ENCODE measurements at regions not wholly inside any gene's neighbourhood (a gene's known extent, or its start where the extent isn't known, plus 50 kb on each side); places are given as distances from the start of the nearest gene placed in this dataset.

- Histone ChIP-seq H3K4me2 (ENCODE audit: low read length) (no peak overlapping the region), H3K79me2 (ENCODE audit: low read length) (no peaks in the 10 kb centered on the region), H3K27me3 (ENCODE audit: low read depth, low read length) (no peaks in the 10 kb centered on the region), H3K4me3 (ENCODE audit: low read length) (no peak overlapping the region), H3K36me3 (replicated peaks; ENCODE audit: low read depth, low read length) (peaks cover 5% of the 10 kb centered on the region), H3K9me3 (ENCODE audit: insufficient read depth, low read length) (0 out of 2 replicates have a peak, but pooled peaks cover 2% of the 10 kb centered on the region), H3K9ac (ENCODE audit: low read length) (no peak overlapping the region), H3K4me1 (ENCODE audit: low read length) (no peaks in the 10 kb centered on the region), H3K27ac (ENCODE audit: low read length) (no peak overlapping the region), H4K20me1 (ENCODE audit: insufficient read depth, low read length) (no peaks in the 10 kb centered on the region), H2AFZ (ENCODE audit: low read depth, low read length) (no peak overlapping the region)
- TF ChIP-seq EZH2phosphoT487 (IDR thresholded peaks at IDR 0.05; ENCODE audit: low read depth), result no peak
Observed at GRCh38 chr9:115517335-115518075, 399.5 kb upstream of the TNC start.

GRCh38 chr9:115520646-115521045 is 402.7 kb upstream of the TNC start:
- Histone ChIP-seq H3K4me1 (ENCODE audit: low read length) (no peaks in the 10 kb centered on the region), H3K27me3 (ENCODE audit: low read depth, low read length) (no peaks in the 10 kb centered on the region), H3K9me3 (ENCODE audit: insufficient read depth, low read length) (0 out of 2 replicates have a peak, but pooled peaks cover 2% of the 10 kb centered on the region), H4K20me1 (ENCODE audit: insufficient read depth, low read length) (no peaks in the 10 kb centered on the region), H3K9ac (ENCODE audit: low read length) (no peak overlapping the region), H3K36me3 (replicated peaks; ENCODE audit: low read depth, low read length) (peaks cover 5% of the 10 kb centered on the region), H3K79me2 (ENCODE audit: low read length) (no peaks in the 10 kb centered on the region), H3K27ac (ENCODE audit: low read length) (no peak overlapping the region), H2AFZ (ENCODE audit: low read depth, low read length) (no peak overlapping the region), H3K4me3 (ENCODE audit: low read length) (no peak overlapping the region), H3K4me2 (ENCODE audit: low read length) (no peak overlapping the region)
- no peak for TF ChIP-seq CTCF (IDR thresholded peaks at IDR 0.05; ENCODE audit: low read depth, low read length)
- no peak for TF ChIP-seq EZH2phosphoT487 (IDR thresholded peaks at IDR 0.05; ENCODE audit: low read depth)

GRCh38 chr9:115522912-115523311 is 405.0 kb upstream of the TNC start:
- no peak for TF ChIP-seq CTCF (IDR thresholded peaks at IDR 0.05; ENCODE audit: low read depth, low read length)
- no peak for TF ChIP-seq EZH2phosphoT487 (IDR thresholded peaks at IDR 0.05; ENCODE audit: low read depth)

GRCh38 chr9:115524453-115525059 is 406.6 kb upstream of the TNC start:
- H3K79me2 ChIP-seq (ENCODE audit: low read length), result no peaks in the 10 kb centered on the region
- 0 out of 2 replicates have a peak, but pooled peaks cover 2% of the 10 kb centered on the region for H3K9me3 ChIP-seq (ENCODE audit: insufficient read depth, low read length)
- no peaks in the 10 kb centered on the region for H3K4me1 ChIP-seq (ENCODE audit: low read length)
- H3K9ac ChIP-seq (ENCODE audit: low read length), result no peak overlapping the region
- no peaks in the 10 kb centered on the region for H3K27me3 ChIP-seq (ENCODE audit: low read depth, low read length)
- no peak overlapping the region for H3K4me3 ChIP-seq (ENCODE audit: low read length)
- TF ChIP-seq CTCF (IDR thresholded peaks at IDR 0.05; ENCODE audit: low read depth, low read length), result peak; percentile 81
- TF ChIP-seq EZH2phosphoT487 (IDR thresholded peaks at IDR 0.05; ENCODE audit: low read depth), result no peak
- H2AFZ ChIP-seq (ENCODE audit: low read depth, low read length), result no peak overlapping the region
- H3K36me3 ChIP-seq (replicated peaks; ENCODE audit: low read depth, low read length), result peaks cover 5% of the 10 kb centered on the region
- no peaks in the 10 kb centered on the region for H4K20me1 ChIP-seq (ENCODE audit: insufficient read depth, low read length)
- no peak overlapping the region for H3K27ac ChIP-seq (ENCODE audit: low read length)
- H3K4me2 ChIP-seq (ENCODE audit: low read length), result no peak overlapping the region

More at GRCh38 chr9:115522912-115523311, 405.0 kb upstream of the TNC start:
- H3K27me3 ChIP-seq (ENCODE audit: low read depth, low read length), result no peaks in the 10 kb centered on the region
- H3K9ac ChIP-seq (ENCODE audit: low read length), result no peak overlapping the region
- H3K4me1 ChIP-seq (ENCODE audit: low read length), result no peaks in the 10 kb centered on the region
- H3K4me2 ChIP-seq (ENCODE audit: low read length), result no peak overlapping the region
- H3K4me3 ChIP-seq (ENCODE audit: low read length), result no peak overlapping the region
- H3K79me2 ChIP-seq (ENCODE audit: low read length), result no peaks in the 10 kb centered on the region
- H3K9me3 ChIP-seq (ENCODE audit: insufficient read depth, low read length), result 0 out of 2 replicates have a peak, but pooled peaks cover 2% of the 10 kb centered on the region
- no peaks in the 10 kb centered on the region for H4K20me1 ChIP-seq (ENCODE audit: insufficient read depth, low read length)
- no peak overlapping the region for H3K27ac ChIP-seq (ENCODE audit: low read length)
- H2AFZ ChIP-seq (ENCODE audit: low read depth, low read length), result no peak overlapping the region
- H3K36me3 ChIP-seq (replicated peaks; ENCODE audit: low read depth, low read length), result peaks cover 5% of the 10 kb centered on the region

All from OCI-LY3 (cell line).